SK-N-SH treated with all-trans-retinoic acid at 6 μM for 48 hours (cell line): ENCODE measurements at regions not wholly inside any gene's neighbourhood (a gene's known extent, or its start where the extent isn't known, plus 50 kb on each side); places are given as distances from the start of the nearest gene placed in this dataset.

Experiments
- ATAC-seq: fragments of 200-7000 bp; cut with Tn5 transposase; 3 replicates; pipeline ENCODE4 v1.9.1; 2020; ENCODE audit warnings: mild to moderate bottlenecking, moderate library complexity
- ARNTL ChIP-seq: fragments of 450-650 bp; formaldehyde crosslinking; IDR thresholded peaks from 2 replicates; pipeline ENCODE4 v1.5.0; 2020; ENCODE audit warnings: low read depth, mild to moderate bottlenecking, moderate library complexity, borderline replicate concordance
- BACH2 ChIP-seq: fragments of 250-450 bp; sonication (Bioruptor Pico); IDR thresholded peaks from 2 replicates; pipeline ENCODE4 v1.9.0; 2021; ENCODE audit warnings: mild to moderate bottlenecking, borderline replicate concordance
- CSDC2 ChIP-seq: fragments of 250-450 bp; sonication (Bioruptor Pico); IDR thresholded peaks from 2 replicates; pipeline ENCODE4 v1.5.0; 2020; ENCODE audit warnings: mild to moderate bottlenecking, moderate library complexity
- ESRRG ChIP-seq: fragments of 250-450 bp; sonication (Bioruptor Pico); IDR thresholded peaks from 2 replicates; pipeline ENCODE4 v1.6.1; 2021; ENCODE audit warnings: mild to moderate bottlenecking
- GLIS3 ChIP-seq: fragments of 250-450 bp; sonication (Bioruptor Pico); IDR thresholded peaks from 2 replicates; pipeline ENCODE4 v1.5.0; 2020; ENCODE audit warnings: mild to moderate bottlenecking, moderate library complexity
- ISL1 ChIP-seq: fragments of 250-450 bp; sonication (Bioruptor Pico); IDR thresholded peaks from 2 replicates; pipeline ENCODE4 v2.1.2; 2022; ENCODE audit warnings: mild to moderate bottlenecking, moderate library complexity
- OSR1 ChIP-seq: fragments of 250-450 bp; sonication (Bioruptor Pico); IDR thresholded peaks from 2 replicates; pipeline ENCODE4 v1.8.0; 2022; ENCODE audit warnings: moderate library complexity, mild to moderate bottlenecking, inconsistent platforms
- PPARA ChIP-seq: fragments of 250-450 bp; sonication (Bioruptor Pico); IDR thresholded peaks from 2 replicates; pipeline ENCODE4 v1.5.0; 2020; ENCODE audit warnings: mild to moderate bottlenecking, borderline replicate concordance
- RARB ChIP-seq: fragments of 250-450 bp; sonication (Bioruptor Pico); IDR thresholded peaks from 2 replicates; pipeline ENCODE4 v1.8.0; 2021; ENCODE audit warnings: mild to moderate bottlenecking, moderate library complexity
- SNAI2 ChIP-seq: fragments of 250-450 bp; sonication (Bioruptor Pico); IDR thresholded peaks from 2 replicates; pipeline ENCODE4 v1.5.0; 2020; ENCODE audit warnings: mild to moderate bottlenecking, moderate library complexity
- TCF4 ChIP-seq: fragments of 250-450 bp; sonication (Bioruptor Pico); IDR thresholded peaks from 2 replicates; pipeline ENCODE4 v1.8.0; 2021; ENCODE audit warnings: mild to moderate bottlenecking, moderate library complexity, borderline replicate concordance
- TOX ChIP-seq: fragments of 250-450 bp; sonication (Bioruptor Pico); IDR thresholded peaks from 2 replicates; pipeline ENCODE4 v1.8.0; 2021; ENCODE audit warnings: mild to moderate bottlenecking, moderate library complexity, borderline replicate concordance
- TSHZ2 ChIP-seq: fragments of 250-450 bp; sonication (Bioruptor Pico); IDR thresholded peaks from 2 replicates; pipeline ENCODE4 v1.5.0; 2020; ENCODE audit warnings: mild to moderate bottlenecking, moderate library complexity
- ZC3H10 ChIP-seq: fragments of 250-450 bp; sonication (Bioruptor Pico); IDR thresholded peaks from 2 replicates; pipeline ENCODE4 v1.5.1; 2021; ENCODE audit warnings: mild to moderate bottlenecking, moderate library complexity
- ZFP30 ChIP-seq: fragments of 450-650 bp; formaldehyde crosslinking; IDR thresholded peaks from 2 replicates; pipeline ENCODE4 v1.5.0; 2022; ENCODE audit warnings: mild to moderate bottlenecking, moderate library complexity
- ZNF565 ChIP-seq: fragments of 450-650 bp; formaldehyde crosslinking; conservative IDR thresholded peaks from 2 replicates; pipeline ENCODE4 v1.5.0; 2020; ENCODE audit warnings: low read depth, mild to moderate bottlenecking, moderate library complexity
- ZNF70 ChIP-seq: fragments of 450-650 bp; formaldehyde crosslinking; IDR thresholded peaks from 2 replicates; pipeline ENCODE4 v1.5.0; 2020; ENCODE audit warnings: mild to moderate bottlenecking, moderate library complexity
- ZNF8 ChIP-seq: fragments of 450-650 bp; formaldehyde crosslinking; IDR thresholded peaks from 2 replicates; pipeline ENCODE4 v1.5.0; 2020; ENCODE audit warnings: mild to moderate bottlenecking, moderate library complexity
- TF ChIP-seq, protein P1 (sequence below): fragments of 250-450 bp; sonication (Bioruptor Pico); IDR thresholded peaks from 2 replicates; pipeline ENCODE4 v1.8.0; 2021; ENCODE audit warnings: low read depth, mild to moderate bottlenecking, moderate library complexity, borderline replicate concordance
- TF ChIP-seq, protein P2 (sequence below): fragments of 250-450 bp; sonication (Bioruptor Pico); IDR thresholded peaks from 2 replicates; pipeline ENCODE4 v1.5.1; 2020; ENCODE audit warnings: low read depth, mild to moderate bottlenecking, moderate library complexity
- TF ChIP-seq, protein P3 (sequence below): fragments of 250-450 bp; sonication (Bioruptor Pico); IDR thresholded peaks from 2 replicates; pipeline ENCODE4 v1.8.0; 2020; ENCODE audit warnings: mild to moderate bottlenecking, moderate library complexity, borderline replicate concordance
- TF ChIP-seq, protein P4 (sequence below): fragments of 250-450 bp; sonication (Bioruptor Pico); IDR thresholded peaks from 2 replicates; pipeline ENCODE4 v1.5.1; 2021; ENCODE audit warnings: mild to moderate bottlenecking, moderate library complexity

- TF ChIP-seq, protein P1, sequence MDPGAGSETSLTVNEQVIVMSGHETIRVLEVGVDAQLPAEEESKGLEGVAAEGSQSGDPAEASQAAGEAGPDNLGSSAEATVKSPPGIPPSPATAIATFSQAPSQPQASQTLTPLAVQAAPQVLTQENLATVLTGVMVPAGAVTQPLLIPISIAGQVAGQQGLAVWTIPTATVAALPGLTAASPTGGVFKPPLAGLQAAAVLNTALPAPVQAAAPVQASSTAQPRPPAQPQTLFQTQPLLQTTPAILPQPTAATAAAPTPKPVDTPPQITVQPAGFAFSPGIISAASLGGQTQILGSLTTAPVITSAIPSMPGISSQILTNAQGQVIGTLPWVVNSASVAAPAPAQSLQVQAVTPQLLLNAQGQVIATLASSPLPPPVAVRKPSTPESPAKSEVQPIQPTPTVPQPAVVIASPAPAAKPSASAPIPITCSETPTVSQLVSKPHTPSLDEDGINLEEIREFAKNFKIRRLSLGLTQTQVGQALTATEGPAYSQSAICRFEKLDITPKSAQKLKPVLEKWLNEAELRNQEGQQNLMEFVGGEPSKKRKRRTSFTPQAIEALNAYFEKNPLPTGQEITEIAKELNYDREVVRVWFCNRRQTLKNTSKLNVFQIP = no peak
Measured at GRCh38 chr17:70644096-70644495, 474.8 kb downstream of the KCNJ2 start (continued).

DNA sequence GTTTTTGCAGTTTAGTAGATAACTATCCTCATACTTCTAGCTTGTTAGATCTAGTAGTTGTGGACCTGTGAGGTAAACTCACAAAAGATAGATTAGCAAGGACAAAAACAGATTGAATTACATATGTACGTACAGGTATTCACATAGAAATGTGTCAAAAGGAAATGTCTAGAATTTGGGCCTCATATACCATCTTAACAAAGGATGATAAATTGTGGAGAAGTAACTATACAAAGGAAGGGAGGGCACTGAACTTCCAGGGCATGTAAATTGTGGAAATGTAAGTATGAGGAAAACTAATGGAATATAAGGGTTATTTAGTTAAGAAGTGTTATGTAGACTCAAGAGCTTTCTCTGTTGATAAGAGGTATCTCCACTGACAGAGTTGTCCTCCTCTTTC is 477.3 kb downstream of the KCNJ2 start:
- TF ChIP-seq, protein P2, sequence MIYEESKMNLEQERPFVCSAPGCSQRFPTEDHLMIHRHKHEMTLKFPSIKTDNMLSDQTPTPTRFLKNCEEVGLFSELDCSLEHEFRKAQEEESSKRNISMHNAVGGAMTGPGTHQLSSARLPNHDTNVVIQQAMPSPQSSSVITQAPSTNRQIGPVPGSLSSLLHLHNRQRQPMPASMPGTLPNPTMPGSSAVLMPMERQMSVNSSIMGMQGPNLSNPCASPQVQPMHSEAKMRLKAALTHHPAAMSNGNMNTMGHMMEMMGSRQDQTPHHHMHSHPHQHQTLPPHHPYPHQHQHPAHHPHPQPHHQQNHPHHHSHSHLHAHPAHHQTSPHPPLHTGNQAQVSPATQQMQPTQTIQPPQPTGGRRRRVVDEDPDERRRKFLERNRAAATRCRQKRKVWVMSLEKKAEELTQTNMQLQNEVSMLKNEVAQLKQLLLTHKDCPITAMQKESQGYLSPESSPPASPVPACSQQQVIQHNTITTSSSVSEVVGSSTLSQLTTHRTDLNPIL (CRISPR knock-in tag) = no peak
- no peak for TF ChIP-seq ZNF8 (CRISPR knock-in tag)
- TF ChIP-seq ZC3H10 (CRISPR knock-in tag) = no peak
- TF ChIP-seq, protein P3, sequence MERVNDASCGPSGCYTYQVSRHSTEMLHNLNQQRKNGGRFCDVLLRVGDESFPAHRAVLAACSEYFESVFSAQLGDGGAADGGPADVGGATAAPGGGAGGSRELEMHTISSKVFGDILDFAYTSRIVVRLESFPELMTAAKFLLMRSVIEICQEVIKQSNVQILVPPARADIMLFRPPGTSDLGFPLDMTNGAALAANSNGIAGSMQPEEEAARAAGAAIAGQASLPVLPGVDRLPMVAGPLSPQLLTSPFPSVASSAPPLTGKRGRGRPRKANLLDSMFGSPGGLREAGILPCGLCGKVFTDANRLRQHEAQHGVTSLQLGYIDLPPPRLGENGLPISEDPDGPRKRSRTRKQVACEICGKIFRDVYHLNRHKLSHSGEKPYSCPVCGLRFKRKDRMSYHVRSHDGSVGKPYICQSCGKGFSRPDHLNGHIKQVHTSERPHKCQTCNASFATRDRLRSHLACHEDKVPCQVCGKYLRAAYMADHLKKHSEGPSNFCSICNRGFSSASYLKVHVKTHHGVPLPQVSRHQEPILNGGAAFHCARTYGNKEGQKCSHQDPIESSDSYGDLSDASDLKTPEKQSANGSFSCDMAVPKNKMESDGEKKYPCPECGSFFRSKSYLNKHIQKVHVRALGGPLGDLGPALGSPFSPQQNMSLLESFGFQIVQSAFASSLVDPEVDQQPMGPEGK = no peak
- TF ChIP-seq TSHZ2 (CRISPR knock-in tag) = no peak
- TF ChIP-seq ESRRG = no peak
- no peak for TF ChIP-seq ZFP30 (CRISPR knock-in tag)
- no peak for TF ChIP-seq OSR1 (CRISPR knock-in tag)
- TF ChIP-seq TCF4 (CRISPR knock-in tag) = no peak
- TF ChIP-seq, protein P4, sequence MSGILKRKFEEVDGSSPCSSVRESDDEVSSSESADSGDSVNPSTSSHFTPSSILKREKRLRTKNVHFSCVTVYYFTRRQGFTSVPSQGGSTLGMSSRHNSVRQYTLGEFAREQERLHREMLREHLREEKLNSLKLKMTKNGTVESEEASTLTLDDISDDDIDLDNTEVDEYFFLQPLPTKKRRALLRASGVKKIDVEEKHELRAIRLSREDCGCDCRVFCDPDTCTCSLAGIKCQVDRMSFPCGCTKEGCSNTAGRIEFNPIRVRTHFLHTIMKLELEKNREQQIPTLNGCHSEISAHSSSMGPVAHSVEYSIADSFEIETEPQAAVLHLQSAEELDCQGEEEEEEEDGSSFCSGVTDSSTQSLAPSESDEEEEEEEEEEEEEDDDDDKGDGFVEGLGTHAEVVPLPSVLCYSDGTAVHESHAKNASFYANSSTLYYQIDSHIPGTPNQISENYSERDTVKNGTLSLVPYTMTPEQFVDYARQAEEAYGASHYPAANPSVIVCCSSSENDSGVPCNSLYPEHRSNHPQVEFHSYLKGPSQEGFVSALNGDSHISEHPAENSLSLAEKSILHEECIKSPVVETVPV (CRISPR knock-in tag) = no peak
- TF ChIP-seq TOX (CRISPR knock-in tag) = no peak
- TF ChIP-seq BACH2 (CRISPR knock-in tag) = no peak
- no peak for TF ChIP-seq GLIS3 (CRISPR knock-in tag)
- TF ChIP-seq ISL1 = no peak
- no peak for TF ChIP-seq SNAI2
- no peak for TF ChIP-seq RARB (CRISPR knock-in tag)
- TF ChIP-seq, protein P1 = no peak
- no peak for TF ChIP-seq ZNF70 (CRISPR knock-in tag)
- no peak for TF ChIP-seq CSDC2 (CRISPR knock-in tag)
- no peak for TF ChIP-seq ZNF565 (CRISPR knock-in tag)
- no peak for ATAC-seq

GRCh38 chr17:70648166-70648565 is 478.8 kb downstream of the KCNJ2 start:
- ATAC-seq = no peak
- TF ChIP-seq ZNF70 (CRISPR knock-in tag) = no peak
- TF ChIP-seq PPARA (CRISPR knock-in tag) = no peak
- TF ChIP-seq ZNF565 (CRISPR knock-in tag) = no peak
- no peak for TF ChIP-seq BACH2 (CRISPR knock-in tag)
- TF ChIP-seq ZNF8 (CRISPR knock-in tag) = no peak
- no peak for TF ChIP-seq ZFP30 (CRISPR knock-in tag)
- no peak for TF ChIP-seq ISL1
- no peak for TF ChIP-seq CSDC2 (CRISPR knock-in tag)
- no peak for TF ChIP-seq ARNTL
- TF ChIP-seq ESRRG = no peak
- no peak for TF ChIP-seq OSR1 (CRISPR knock-in tag)
- TF ChIP-seq, protein P3 = no peak
- TF ChIP-seq TCF4 (CRISPR knock-in tag) = no peak
- no peak for TF ChIP-seq TSHZ2 (CRISPR knock-in tag)
- no peak for TF ChIP-seq GLIS3 (CRISPR knock-in tag)
- no peak for TF ChIP-seq TOX (CRISPR knock-in tag)
